Lower leg skin (tissue), 3 donors: ENCODE measurements at regions not wholly inside any gene's neighbourhood (a gene's known extent, or its start where the extent isn't known, plus 50 kb on each side); places are given as distances from the start of the nearest gene placed in this dataset.

ENCODE experiments used
- POLR2A ChIP-seq, 2 donors: fragments of 450-650 bp; IDR thresholded peaks; one replicate each; pipeline ENCODE4 v1.6.1; 2016 to 2017; ENCODE audit warnings: antibody characterized with exemption in 2 of 2, mild to moderate bottlenecking in 1 of 2, moderate library complexity in 1 of 2
- TF ChIP-seq, protein P1 (sequence below), 3 donors: fragments of 450-650 bp; IDR thresholded peaks; one replicate each; pipeline ENCODE4 v1.5.1; 2016; ENCODE audit warnings: antibody characterized with exemption in 3 of 3, mild to moderate bottlenecking in 3 of 3, moderate library complexity in 2 of 3

GRCh38 chr1:238648296-238648695 is 738.1 kb upstream of the CHRM3 start:
- TF ChIP-seq, protein P1, sequence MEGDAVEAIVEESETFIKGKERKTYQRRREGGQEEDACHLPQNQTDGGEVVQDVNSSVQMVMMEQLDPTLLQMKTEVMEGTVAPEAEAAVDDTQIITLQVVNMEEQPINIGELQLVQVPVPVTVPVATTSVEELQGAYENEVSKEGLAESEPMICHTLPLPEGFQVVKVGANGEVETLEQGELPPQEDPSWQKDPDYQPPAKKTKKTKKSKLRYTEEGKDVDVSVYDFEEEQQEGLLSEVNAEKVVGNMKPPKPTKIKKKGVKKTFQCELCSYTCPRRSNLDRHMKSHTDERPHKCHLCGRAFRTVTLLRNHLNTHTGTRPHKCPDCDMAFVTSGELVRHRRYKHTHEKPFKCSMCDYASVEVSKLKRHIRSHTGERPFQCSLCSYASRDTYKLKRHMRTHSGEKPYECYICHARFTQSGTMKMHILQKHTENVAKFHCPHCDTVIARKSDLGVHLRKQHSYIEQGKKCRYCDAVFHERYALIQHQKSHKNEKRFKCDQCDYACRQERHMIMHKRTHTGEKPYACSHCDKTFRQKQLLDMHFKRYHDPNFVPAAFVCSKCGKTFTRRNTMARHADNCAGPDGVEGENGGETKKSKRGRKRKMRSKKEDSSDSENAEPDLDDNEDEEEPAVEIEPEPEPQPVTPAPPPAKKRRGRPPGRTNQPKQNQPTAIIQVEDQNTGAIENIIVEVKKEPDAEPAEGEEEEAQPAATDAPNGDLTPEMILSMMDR (IDR thresholded peaks at IDR 0.05) = no peak
- no peak for TF ChIP-seq POLR2A (IDR thresholded peaks at IDR 0.05)
